Mononuclear cell (primary cell): ENCODE measurements at regions not wholly inside any gene's neighbourhood (a gene's known extent, or its start where the extent isn't known, plus 50 kb on each side); places are given as distances from the start of the nearest gene placed in this dataset.

ENCODE experiments used
- H3K27me3 ChIP-seq: 2 replicates; pipeline ENCODE4 v1.6.0; 2011; ENCODE audit warnings: low read length, control low read depth; ENCODE audit not compliant: insufficient read depth
- H3K4me1 ChIP-seq: 2 replicates; pipeline ENCODE4 v1.5.1; 2011; ENCODE audit warnings: mild to moderate bottlenecking, low read length, control low read depth; ENCODE audit not compliant: insufficient read depth
- H3K4me3 ChIP-seq: 2 replicates; pipeline ENCODE4 v1.5.1; 2011; ENCODE audit warnings: mild to moderate bottlenecking, low read length, moderate library complexity
- H3K9me3 ChIP-seq: 2 replicates; pipeline ENCODE4 v1.5.1; 2011; ENCODE audit warnings: low read depth, mild to moderate bottlenecking, control low read depth, low read length

DNA sequence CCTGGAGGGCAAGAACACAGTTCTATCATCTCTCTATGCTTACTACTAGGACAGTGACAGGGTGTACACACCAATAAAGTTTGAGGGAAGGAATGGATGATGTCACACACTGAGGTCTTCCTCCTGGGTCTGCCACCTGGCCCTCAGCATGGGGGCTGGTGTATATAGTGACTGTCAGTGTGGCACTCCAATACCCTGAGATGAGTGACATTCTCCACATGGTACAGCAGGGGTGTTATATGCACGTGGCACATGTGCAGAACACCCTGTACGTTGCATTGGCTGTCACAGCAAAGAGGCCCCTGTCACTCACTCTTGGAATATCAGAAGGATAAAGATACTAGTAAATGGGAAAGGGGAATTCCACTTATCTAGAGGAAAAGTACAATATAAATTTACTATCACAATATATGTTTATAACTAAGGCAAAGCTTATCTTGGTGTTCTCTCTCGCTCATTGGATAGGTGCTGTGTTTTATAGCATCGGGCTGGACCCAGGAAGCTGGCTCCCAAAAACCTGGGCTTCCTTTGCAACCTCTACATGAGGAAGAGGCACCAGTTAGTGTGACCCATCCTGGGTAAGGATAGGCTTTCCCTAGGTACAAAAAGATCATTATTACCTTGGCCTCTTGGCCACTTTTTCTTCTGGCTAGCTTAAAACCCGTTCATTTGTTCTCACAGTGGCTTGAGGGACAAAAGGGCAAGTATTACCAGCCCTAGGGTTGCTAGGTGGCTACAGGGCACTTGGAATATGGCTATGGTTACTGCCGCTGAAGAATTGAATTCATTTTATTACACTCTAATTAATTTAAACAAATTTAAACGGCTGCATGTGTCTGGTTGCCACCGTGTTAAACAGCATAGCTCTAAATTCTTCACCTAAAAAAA, 54.8 kb upstream of the HES1 start:
- H3K27me3 ChIP-seq: no peaks in the 10 kb centered on the region
- no peaks in the 10 kb centered on the region for H3K4me1 ChIP-seq
- no peaks in the 10 kb centered on the region for H3K9me3 ChIP-seq
- H3K4me3 ChIP-seq: no peak overlapping the region

- Histone ChIP-seq H3K4me1 (no peaks in the 10 kb centered on the region), H3K4me3 (no peak overlapping the region), H3K27me3 (no peaks in the 10 kb centered on the region), H3K9me3 (no peaks in the 10 kb centered on the region)
Observed at GRCh38 chr3:194081826-194082225, 54.1 kb upstream of the HES1 start.

DNA sequence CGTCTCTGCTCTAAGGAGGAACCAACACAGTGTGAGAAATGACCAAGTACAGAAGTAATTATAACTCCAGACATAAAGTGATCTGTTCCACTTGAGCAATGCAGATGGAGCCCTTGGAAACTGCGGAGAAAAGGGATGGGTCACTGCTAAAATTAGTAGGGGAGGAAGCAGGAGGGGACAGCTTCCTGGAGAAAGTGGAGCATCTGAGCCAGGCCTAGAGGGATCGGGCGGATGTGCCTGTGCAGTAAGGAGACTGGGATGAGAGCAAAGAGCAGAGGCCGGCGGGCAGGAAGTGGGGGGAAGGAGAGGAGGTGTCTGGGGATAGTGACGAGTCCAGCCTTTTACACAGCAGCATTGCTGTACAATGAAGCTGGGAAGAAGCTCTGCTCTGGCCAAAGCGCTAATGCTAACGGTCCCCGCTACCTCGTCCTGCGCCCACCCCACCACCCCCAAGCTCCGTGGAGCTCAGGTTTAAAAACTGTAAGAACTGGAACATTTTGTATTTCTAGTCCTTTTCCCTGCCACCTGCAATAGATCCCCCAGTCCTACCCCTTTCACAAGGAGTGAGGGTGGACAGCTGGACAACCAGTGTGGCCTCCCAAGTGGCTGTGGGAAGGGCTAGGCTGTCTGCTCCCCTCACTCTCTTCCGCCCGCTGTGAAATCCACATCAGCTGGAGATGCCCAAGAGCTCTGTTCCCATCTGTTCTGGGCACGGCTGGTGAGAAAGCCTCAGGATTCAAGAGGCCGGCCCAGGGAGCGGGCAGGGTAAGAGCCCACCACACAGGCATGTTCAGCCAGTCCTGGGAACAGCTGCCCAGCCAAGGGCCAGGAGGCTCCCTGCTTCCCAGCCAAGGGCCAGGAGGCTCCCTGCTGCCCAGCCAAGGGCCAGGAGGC, 53.0 kb upstream of the HES1 start:
- Histone ChIP-seq H3K27me3 (no peaks in the 10 kb centered on the region), H3K4me1 (peaks cover 2% of the 10 kb centered on the region), H3K9me3 (no peaks in the 10 kb centered on the region), H3K4me3 (no peak overlapping the region)

- H3K4me1 ChIP-seq: peaks cover 10% of the 10 kb centered on the region
- no peaks in the 10 kb centered on the region for H3K27me3 ChIP-seq
- H3K9me3 ChIP-seq: no peaks in the 10 kb centered on the region
- no peak overlapping the region for H3K4me3 ChIP-seq
Observed at GRCh38 chr3:194083637-194084224, 52.2 kb upstream of the HES1 start.

DNA sequence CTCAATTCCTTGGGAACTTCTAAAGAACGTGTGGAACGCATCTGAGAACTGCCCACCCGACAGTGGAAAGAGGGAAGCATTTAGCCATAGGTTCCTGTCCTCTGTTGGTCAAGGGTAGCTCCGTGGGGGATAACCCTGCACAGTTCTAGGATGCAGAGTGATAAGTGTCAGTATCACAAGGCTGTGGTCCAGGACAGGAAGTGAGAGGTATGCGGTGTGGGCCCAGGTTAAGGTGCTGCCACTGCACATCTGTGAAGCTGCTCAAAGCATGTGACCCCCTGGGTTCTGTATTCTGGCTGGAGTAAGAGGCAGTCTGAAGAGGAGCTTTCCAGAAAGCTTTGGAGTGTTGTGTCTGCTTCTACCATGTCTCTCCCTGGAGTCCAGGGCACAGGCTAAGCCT, 51.7 kb upstream of the HES1 start:
- Histone ChIP-seq H3K9me3 (no peaks in the 10 kb centered on the region), H3K4me1 (peaks cover 15% of the 10 kb centered on the region), H3K4me3 (no peak overlapping the region), H3K27me3 (no peaks in the 10 kb centered on the region)
